ENCODE measurements at regions not wholly inside any gene's neighbourhood (a gene's known extent, or its start where the extent isn't known, plus 50 kb on each side); places are given as distances from the start of the nearest gene placed in this dataset.

- DNase-seq: no peak
Observed at GRCh38 chrX:23548164-23548563, 119.1 kb upstream of the PRDX4 start.

DNA sequence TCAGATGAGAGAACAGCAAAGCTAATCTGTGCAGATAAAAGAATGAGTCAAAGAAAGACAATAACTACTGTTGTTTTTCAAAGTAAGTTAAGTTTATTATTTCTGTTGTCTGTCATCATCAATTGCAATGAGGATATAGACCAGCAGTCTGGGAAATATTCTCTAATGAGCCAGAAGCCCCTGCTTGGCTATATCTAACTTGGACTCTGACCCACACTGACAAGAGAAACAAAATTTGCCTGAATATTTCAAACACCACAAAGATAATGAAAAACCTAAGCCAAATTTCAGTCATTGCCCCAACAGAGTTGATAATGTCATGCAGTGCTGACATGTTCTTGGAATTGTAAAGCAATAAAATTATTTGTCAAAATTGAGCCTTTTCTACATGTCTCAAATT, 115.0 kb upstream of the PRDX4 start:
- DNase-seq: no peak

DNA sequence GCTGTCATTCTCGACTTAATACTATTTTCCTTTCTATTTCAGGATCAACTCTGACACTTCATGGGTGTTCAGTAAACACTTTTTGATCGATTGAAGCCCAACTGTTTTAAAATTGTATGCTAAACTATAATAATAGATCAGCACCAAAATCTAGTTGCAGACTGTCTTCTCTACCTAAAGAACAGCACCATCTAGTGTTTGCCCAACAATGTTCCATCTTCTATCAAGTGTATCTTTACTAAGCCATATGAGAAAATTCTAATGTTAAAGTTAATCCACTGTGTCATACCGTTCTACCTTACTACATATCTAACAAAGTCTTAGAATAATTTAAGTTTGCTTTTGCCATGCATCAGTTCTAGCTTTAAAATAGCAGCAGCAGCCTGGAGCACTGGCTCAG, 113.0 kb upstream of the PRDX4 start:
- peak; percentile 49 for DNase-seq

- no peak for DNase-seq
Observed at GRCh38 chrX:23557070-23557469, 110.2 kb upstream of the PRDX4 start.

- peak; percentile 27 for DNase-seq
Observed at GRCh38 chrX:23559975-23560374, 107.3 kb upstream of the PRDX4 start.

GRCh38 chrX:23570674-23571343, 96.5 kb upstream of the PRDX4 start:
- no peak for DNase-seq

DNA sequence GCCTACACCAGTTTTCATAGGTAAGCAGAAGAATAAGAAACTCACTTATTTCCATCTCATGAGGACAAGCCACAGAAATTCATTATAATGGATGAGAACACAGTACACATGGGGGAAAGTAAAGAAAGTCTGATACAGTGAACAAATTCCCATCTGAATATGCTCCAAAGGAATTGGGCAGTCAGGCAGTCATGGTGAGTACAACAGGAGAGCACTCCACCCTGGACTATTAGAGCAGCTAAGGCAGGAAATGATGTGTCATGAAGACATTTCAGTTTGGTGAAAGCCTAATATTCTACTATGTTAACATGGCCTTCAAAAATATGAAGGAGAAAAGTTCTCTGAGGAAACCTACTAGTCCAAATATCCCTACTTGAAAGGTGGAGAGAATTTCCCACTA, 92.0 kb upstream of the PRDX4 start:
- DNase-seq: no peak

- peak; percentile 48 for DNase-seq
Observed at GRCh38 chrX:23578079-23578478, 89.2 kb upstream of the PRDX4 start.

GRCh38 chrX:23589496-23589895, 77.8 kb upstream of the PRDX4 start:
- peak; percentile 75 for DNase-seq

- DNase-seq: no peak
Observed at GRCh38 chrX:23592741-23593140, 74.6 kb upstream of the PRDX4 start.

GRCh38 chrX:23598575-23598974, 68.7 kb upstream of the PRDX4 start:
- no peak for DNase-seq

GRCh38 chrX:23603501-23603900, 63.8 kb upstream of the PRDX4 start:
- DNase-seq: no peak

DNA sequence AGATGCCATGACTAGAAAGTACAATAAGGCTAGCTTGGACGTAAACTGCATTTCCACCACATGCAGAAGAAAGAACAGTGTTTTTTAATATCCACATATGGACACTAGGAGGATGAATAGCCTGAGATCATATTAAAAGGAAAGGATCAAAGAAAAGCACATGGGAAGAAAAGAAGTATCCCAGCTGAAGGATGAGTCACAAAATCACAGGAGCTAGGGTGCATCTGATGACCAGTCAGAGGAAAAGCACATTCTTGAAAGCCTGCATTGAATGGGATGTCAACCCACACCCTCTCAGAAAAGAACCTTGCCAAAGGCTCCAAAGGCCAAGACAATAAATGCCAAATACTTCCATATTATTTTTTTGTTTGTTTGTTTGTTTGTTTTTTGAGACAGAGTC, 56.8 kb upstream of the PRDX4 start:
- no peak for DNase-seq

DNA sequence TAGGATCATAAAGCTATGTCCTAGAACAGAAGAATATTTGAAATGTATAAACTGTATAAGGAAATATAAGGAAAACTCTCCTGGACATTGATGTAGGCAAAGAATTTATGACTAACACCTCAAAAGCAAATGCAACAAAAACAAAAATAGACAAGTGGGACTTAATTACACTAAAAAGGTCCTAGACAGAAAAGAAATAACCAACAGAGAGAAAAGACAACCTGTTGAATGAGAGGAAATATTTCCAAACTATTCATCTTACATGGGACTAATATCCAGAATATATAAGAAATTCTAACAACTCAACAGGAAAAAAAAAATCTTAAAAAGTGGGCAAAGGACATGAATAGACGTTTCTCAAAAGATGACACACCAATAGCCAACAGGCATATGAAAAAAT, 54.4 kb upstream of the PRDX4 start:
- DNase-seq: no peak

GRCh38 chrX:23616361-23616760, 50.9 kb upstream of the PRDX4 start:
- peak; percentile 40 for DNase-seq
